NCI-H2227 (cell line): ENCODE measurements at regions not wholly inside any gene's neighbourhood (a gene's known extent, or its start where the extent isn't known, plus 50 kb on each side); places are given as distances from the start of the nearest gene placed in this dataset.

Source experiments
- DNase-seq: peaks from one replicate; lab custom pipeline; 2025; ENCODE audit not compliant: unreplicated experiment; lab: John Stamatoyannopoulos, UW

DNA sequence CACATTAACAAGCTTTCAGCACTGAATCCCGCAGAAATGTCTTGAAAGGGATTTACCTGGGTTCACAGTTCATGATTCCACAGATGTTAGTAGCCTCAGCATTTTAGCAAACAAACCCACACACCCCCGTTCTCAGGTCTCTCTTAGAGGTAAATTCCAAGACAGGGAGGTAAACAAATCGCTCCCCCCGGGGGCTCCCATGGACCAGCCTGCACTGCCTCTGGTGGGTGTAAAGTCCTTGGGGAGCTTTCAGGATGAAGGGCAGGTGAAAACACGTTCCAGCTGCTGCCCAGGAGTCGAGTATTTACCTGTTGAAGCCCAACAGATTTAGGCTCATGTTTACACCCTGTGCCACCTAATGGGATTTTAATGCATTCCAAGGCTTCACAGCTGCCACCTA, 187.0 kb upstream of the FOXQ1 start:
- DNase-seq, result no peak

- DNase-seq, result no peak
Observed at GRCh38 chr6:1123386-1124375, 188.2 kb upstream of the FOXQ1 start.

GRCh38 chr6:1122083-1122482, 189.8 kb upstream of the FOXQ1 start:
- no peak for DNase-seq

- DNase-seq, result no peak
Observed at GRCh38 chr6:1118287-1118647, 193.6 kb upstream of the FOXQ1 start.

DNA sequence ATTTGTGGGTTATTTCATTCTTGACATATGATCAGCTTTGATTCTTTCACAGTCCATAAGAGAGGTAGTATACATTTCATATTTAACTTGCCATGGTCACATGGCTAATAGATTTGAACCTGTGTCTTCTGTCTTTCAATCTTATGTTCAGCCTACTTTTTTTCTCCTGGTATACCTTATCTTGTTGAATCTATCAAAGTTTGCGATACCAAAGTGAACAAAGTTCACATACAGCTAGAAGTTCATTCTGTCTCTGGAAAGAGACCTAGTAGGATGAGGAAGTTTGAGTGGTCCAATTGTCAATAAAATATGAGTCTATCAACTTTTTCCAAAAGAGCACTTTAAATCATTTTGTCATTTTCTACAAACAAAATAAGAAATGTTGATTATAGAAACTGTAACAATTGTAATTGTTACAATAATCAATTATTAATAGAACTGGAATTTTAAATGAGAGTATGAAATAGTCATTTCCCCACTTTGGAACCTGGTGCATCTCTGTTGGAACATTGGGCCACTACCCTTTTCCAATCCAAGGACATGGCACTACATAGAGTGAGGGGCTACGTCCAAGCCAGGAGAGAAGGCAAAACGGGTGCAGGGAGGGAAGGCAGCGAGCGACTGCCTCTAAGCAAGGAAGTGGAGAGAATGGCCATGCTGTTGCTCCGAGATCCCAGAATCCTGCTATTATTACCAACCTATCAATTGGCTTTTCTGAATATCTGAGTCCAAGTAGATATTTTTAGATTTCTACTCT, 194.2 kb upstream of the FOXQ1 start:
- DNase-seq, result no peak

GRCh38 chr6:1116149-1116548, 195.7 kb upstream of the FOXQ1 start:
- no peak for DNase-seq

GRCh38 chr6:1113916-1114540, 197.9 kb upstream of the FOXQ1 start:
- no peak for DNase-seq

DNA sequence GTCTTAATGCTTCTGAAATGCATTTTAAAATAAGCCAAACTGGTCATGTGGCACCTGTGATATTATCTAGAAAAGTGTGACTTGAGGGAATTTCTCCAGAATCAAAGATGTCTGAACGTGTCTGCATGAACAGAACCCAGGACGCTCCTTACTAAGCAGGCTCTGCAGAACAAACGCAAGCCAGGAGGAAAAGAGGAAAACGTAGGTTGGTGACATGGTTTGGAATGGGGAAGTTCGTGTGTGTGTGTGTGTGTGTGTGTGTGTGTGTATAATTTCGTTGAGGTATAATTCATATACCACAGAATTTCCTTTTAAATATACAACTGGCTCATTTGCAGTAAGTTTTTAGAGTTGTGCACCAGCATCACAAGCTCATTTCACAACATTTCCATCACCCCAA, 200.5 kb upstream of the FOXQ1 start:
- DNase-seq, result no peak

DNA sequence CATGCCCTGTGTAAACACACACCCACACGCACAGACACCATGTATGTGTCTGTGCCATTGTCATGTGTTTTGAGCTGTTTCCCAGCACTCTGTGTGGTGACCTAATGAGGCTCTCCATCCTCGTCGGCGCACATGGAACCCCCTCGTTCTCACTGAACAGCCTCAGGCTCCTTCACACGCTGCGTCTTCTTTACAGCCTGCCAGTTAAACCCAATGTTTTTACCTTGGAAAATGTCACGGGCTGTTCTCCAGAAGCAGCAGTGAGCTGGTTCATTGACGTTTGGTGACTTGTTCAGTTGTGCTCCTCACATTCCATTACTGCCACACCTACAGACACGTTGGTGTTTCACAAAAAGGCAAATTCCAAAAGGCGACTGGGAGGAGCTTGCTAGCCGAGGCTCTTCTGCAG, 201.0 kb upstream of the FOXQ1 start:
- DNase-seq, result no peak

DNA sequence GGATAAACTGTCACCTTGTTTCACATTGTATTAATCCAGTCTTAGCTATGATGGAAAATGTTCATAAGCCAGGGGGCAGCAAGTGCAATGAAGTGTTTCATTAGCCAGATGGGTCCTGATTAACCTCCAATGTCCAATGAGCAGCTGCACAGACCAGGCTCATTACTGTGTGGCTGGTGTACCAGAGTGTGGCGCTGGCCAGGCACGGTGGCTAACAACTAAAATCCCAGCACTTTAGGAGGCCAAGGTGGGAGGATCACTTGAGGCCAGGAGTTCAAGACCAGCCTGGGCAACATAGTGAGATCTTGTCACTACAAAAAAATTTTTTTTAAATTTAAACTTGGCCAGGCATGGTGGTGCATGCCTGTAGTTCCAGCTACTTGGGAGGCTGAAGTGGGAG, 201.7 kb upstream of the FOXQ1 start:
- no peak for DNase-seq

GRCh38 chr6:1109134-1109533, 202.8 kb upstream of the FOXQ1 start:
- no peak for DNase-seq

DNA sequence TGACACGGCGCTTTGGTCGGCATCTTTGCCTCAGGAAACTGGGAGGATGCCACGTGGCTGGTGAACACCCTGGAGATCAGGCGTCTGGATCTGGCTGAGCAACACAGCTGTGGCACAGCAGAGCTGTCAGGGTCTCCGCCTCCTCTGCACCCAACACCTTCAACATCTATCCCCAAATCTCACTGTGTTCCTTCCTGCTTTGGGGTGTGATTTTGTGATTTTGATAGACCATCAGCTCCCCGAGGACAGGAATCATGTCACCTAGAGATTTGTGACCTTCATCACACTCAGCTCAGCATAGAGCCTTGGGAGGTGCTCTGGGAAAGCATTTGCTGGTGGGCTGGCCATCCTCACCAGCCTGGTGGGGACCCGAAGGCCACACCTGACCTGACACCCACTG, 203.7 kb upstream of the FOXQ1 start:
- no peak for DNase-seq

DNA sequence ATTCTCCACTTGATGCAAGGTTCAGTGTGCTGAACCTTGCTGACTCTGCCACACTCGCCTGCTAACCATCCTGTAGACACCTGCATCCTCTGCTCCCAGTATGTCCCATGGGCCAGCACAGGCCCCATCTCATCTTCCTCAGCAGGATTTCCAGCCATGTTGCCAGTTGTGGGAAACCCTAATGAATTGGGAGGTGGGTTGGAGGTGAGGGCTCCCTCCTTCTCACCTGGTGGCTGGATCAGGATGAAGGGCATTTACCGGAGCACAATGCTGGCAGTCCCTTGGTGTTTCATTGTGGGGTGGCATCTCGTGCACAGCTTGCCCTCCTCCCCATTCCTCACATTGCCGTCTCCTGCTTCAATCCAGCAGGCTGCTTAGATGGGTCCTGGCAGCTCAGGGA, 204.3 kb upstream of the FOXQ1 start:
- no peak for DNase-seq

GRCh38 chr6:1105833-1106400, 206.0 kb upstream of the FOXQ1 start:
- DNase-seq, result no peak

DNA sequence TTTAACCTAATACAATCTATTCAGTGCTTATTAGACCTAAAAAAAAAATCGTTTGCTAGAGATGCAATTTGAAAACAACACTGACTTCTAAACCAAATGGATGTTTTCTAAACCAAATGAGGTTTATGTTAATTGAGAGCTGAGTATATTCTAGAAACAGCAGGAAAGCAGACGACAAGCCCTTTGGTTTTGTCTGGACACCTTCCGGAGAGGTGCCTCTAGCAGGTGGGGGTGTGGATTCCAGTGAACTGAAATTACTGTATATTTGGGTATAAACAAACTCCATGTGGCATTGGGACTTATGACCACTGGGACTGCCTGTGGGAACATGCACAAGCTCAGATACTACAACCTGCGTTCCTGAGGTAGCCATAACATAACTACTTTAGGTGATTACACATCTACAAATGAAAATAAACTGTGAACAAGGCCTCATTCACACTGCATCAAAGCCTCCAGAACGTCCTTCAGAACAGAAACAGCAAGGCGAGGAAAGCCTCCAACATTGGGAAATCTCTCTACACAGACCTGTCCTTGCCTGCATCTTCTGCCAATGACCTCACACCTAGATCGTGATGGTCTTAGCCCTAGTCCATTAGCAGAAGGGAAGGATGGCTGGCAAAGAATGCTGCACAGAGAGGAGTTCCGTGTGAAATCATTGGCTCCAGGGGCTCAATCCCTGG, 206.8 kb upstream of the FOXQ1 start:
- no peak for DNase-seq

DNA sequence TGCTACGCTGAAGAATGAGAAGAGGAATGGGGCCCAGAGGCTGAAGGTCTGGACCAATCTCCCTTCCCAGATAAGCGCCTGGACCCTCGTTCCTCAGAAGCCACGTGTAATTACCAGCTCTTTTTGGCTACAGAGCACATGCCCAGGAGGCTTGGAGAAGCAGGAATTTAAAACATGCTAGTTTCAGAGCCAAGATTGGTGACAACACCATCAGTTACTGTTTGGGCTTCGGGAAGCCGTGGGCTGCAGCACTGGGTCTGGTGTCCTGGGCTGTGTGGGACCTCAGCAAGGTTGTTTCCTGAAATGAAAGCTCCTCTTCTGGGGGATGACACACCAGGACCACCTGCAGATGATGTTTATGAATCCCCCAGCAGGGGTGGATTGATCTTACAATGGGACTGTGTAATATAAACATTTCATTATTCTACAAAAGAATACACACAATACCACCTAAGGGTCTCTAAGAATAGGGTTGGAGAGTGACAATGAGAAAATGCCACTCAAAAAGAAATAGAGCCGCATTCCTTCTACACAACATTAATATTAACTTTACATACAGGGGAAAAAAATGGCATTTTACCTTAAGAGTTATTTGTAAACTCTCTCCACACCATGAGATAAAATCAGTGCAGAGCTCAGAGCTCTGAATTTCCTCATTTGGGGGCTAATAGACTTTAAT, 207.8 kb upstream of the FOXQ1 start:
- no peak for DNase-seq

DNA sequence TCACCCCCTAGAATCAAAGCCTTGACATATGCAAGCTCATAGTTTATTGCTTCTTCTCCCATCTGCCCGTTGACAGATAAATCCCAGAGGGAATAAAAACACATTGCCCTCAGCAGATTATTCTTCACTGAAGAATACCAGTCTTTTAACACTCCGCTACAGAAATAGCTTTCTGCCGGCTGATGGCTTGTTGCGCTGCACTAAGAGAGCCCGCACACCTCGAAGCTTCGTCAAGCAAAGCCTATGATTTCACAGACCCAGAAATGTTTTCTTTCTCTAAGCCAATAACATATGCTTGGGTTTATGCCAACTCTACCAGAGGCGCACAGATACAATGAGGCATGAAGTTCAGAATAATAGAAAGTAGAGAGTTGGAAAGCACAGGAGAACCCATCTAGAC, 208.9 kb upstream of the FOXQ1 start:
- no peak for DNase-seq

DNA sequence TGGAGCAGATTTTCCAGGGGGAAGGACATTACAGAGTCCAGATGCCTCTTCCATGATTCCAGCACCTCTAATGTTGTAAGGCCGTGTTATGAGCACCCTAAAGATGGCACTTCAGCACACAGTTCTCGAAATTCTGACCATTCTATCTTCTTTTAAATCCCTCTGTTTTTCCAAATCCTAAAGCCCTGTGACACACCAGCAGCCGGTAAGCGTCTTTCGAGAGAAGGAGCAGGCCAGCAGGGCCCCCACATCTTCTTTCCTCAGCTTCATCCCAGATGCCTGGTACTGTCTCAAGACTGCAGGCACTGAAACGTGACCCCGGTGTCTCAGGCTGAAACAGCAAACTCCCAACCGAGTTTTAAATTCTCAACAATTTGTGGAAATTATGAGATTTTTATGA, 211.6 kb upstream of the FOXQ1 start:
- DNase-seq, result no peak

GRCh38 chr6:1099264-1099663, 212.6 kb upstream of the FOXQ1 start:
- DNase-seq, result no peak
